ENCODE measurements at regions not wholly inside any gene's neighbourhood (a gene's known extent, or its start where the extent isn't known, plus 50 kb on each side); places are given as distances from the start of the nearest gene placed in this dataset.

DNA sequence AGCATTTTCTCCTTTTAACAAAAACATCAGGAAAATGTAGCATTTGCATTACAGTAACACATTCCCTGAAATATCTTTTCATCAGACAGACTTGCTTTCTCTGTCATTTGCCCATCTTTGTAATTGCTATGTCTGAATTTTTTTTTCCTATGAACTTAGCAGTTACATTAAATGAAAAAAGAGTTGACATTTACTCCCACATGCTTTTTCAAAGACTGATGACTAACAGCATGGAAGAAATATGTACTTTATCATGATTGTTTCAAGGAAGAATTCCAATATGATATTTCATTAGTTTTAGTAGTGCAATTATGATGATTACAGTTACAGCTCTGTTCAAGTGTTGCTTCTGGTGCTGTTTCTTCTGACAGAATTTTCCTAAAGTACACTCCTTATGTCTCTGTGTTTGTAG is 864.5 kb upstream of the MAN1A1 start:
- TF ChIP-seq, protein P1, sequence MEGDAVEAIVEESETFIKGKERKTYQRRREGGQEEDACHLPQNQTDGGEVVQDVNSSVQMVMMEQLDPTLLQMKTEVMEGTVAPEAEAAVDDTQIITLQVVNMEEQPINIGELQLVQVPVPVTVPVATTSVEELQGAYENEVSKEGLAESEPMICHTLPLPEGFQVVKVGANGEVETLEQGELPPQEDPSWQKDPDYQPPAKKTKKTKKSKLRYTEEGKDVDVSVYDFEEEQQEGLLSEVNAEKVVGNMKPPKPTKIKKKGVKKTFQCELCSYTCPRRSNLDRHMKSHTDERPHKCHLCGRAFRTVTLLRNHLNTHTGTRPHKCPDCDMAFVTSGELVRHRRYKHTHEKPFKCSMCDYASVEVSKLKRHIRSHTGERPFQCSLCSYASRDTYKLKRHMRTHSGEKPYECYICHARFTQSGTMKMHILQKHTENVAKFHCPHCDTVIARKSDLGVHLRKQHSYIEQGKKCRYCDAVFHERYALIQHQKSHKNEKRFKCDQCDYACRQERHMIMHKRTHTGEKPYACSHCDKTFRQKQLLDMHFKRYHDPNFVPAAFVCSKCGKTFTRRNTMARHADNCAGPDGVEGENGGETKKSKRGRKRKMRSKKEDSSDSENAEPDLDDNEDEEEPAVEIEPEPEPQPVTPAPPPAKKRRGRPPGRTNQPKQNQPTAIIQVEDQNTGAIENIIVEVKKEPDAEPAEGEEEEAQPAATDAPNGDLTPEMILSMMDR (IDR thresholded peaks at IDR 0.05) = no peak
- no peak for ATAC-seq (ENCODE audit: low read depth)
- CTCF ChIA-PET = no interaction called here

DNA sequence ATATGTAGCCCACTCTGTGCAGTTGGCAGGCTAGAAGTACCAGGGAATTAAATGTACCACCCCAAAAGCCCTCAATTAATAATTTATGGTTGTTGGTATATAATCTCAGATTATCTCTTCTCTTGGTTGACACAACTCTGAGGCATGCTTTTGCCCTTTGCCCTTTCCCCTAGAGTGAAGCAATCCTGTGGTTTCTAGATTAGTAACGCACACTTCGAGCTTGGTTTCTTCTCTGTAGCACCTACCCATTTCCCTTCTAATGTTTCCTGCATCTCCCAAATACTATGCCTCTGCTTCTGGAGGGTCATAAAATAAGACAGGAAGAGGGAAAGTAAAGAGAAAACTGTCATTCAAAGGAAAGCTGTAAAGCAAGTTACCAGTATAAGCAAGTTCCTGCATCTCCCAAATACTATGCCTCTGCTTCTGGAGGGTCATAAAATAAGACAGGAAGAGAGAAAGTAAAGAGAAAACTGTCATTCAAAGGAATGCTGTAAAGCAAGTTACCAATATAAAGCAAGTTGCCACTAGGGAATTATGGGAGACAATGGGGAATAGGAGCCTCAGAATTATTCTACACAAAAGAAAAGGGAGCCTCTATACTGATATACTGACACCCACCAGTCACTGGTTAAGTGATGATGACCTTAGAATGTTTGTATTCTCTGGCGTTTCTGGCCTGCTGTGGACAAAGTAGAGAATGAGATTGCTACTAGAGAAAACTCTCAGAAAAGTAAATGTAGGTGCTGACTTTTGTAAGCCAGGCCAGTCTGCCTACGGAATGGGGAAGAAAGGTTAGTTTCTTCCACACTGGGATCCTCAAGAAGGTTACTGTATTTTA is 862.6 kb upstream of the MAN1A1 start:
- CTCF ChIA-PET = no interaction called here
- DNase-seq (no peak), ATAC-seq (ENCODE audit: low read depth) (no peak)
- Mint-ChIP-seq H3K9me3 (no peaks in the 10 kb centered on the region), H3K27me3 (no peaks in the 10 kb centered on the region), H3K27ac (no peak overlapping the region), H3K36me3 (ENCODE audit: low read depth) (no peaks in the 10 kb centered on the region), H3K4me3 (no peak overlapping the region), H3K4me1 (peaks cover 11% of the 10 kb centered on the region)
- intact Hi-C loops (cut with micrococcal nuclease) = no loop called here
- POLR2A ChIA-PET = no interaction called here
- TF ChIP-seq, protein P1 (IDR thresholded peaks at IDR 0.05) = no peak

More for the DNA sequence above, 864.5 kb upstream of the MAN1A1 start:
- DNase-seq = no peak
- Mint-ChIP-seq H3K27me3 (no peaks in the 10 kb centered on the region), H3K9me3 (no peaks in the 10 kb centered on the region), H3K27ac (no peak overlapping the region), H3K36me3 (ENCODE audit: low read depth) (no peaks in the 10 kb centered on the region), H3K4me1 (peaks cover 11% of the 10 kb centered on the region), H3K4me3 (no peak overlapping the region)
- intact Hi-C loops (cut with micrococcal nuclease) = no loop called here
- POLR2A ChIA-PET = no interaction called here

DNA sequence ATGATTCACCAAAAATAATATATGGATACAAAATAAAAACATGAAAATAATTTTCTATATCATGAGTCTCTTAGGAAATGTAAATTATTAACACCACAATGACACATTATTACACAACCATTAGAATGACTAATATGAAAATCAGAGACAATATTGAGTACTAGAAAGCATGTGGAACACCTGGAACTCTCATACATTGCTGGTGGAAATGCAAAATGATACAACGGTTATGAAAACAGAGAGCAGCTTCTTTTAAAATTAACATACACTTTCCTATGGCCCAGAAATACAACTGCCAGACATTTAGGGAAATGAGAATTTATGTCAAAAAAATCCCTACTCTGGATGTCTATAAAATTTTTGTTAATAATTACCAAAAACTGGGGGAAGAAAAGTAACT is 853.3 kb upstream of the MAN1A1 start:
- Mint-ChIP-seq H3K27ac (no peak overlapping the region), H3K4me3 (no peak overlapping the region), H3K27me3 (no peaks in the 10 kb centered on the region), H3K4me1 (no peaks in the 10 kb centered on the region), H3K36me3 (ENCODE audit: low read depth) (no peaks in the 10 kb centered on the region), H3K9me3 (peaks cover 4% of the 10 kb centered on the region)
- ATAC-seq (ENCODE audit: low read depth) = no peak
- intact Hi-C loops (cut with micrococcal nuclease) = no loop called here
- CTCF ChIA-PET = no interaction called here
- TF ChIP-seq, protein P1 (IDR thresholded peaks at IDR 0.05) = no peak
- POLR2A ChIA-PET = no interaction called here
- no peak for DNase-seq

DNA sequence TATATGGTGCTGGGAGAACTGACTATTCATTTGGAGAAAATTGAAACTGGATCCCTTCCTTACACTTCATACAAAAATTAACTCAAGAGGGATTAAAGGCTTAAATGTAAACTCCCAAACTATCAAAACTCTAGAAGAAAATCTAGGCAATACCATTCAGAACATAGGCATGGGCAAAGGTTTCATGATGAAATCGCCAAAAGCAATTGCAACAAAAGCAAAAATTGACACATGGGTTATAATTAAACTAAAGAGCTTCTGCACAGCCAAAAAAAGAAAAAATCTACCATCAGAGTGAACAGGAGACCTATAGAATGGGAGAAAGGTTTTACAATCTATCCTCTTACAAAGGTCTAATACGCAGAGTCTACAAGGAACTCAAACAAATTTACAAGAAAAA is 851.3 kb upstream of the MAN1A1 start:
- DNase-seq (no peak), ATAC-seq (ENCODE audit: low read depth) (no peak)
- intact Hi-C loops (cut with micrococcal nuclease) = no loop called here
- Mint-ChIP-seq H3K27ac (no peak overlapping the region), H3K36me3 (ENCODE audit: low read depth) (no peaks in the 10 kb centered on the region), H3K9me3 (no peaks in the 10 kb centered on the region), H3K4me3 (no peak overlapping the region), H3K27me3 (no peaks in the 10 kb centered on the region), H3K4me1 (no peaks in the 10 kb centered on the region)
- TF ChIP-seq, protein P1 (IDR thresholded peaks at IDR 0.05) = no peak
- CTCF ChIA-PET = no interaction called here
- POLR2A ChIA-PET = no interaction called here

DNA sequence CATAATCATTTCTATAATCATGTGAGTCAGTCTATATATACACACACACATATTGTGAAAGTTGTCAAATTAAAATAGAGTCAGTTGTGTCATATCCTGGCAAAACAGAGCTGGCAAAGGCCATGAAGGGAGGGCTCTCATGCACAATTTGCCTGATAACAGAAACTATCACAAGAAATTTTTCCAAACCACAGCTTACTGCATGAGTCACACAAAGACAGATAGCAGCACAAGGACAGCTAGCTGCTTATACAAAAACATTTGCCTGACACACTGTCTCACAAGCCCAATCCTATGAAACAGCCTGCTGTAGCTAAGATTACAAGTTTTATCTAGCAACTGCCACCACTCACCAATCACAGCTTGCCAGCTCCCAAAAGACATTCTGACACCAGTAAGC is 848.5 kb upstream of the MAN1A1 start:
- H3K36me3 Mint-ChIP-seq (ENCODE audit: low read depth) = no peaks in the 10 kb centered on the region
- H3K27ac Mint-ChIP-seq = no peak overlapping the region
- H3K4me1 Mint-ChIP-seq = peaks cover 2% of the 10 kb centered on the region
- TF ChIP-seq, protein P1 (IDR thresholded peaks at IDR 0.05) = no peak
- ChIA-PET POLR2A (no interaction called here), CTCF (no interaction called here)
- ATAC-seq (ENCODE audit: low read depth) (no peak), DNase-seq (no peak)
- H3K4me3 Mint-ChIP-seq = no peak overlapping the region
- H3K27me3 Mint-ChIP-seq = no peaks in the 10 kb centered on the region
- no peaks in the 10 kb centered on the region for H3K9me3 Mint-ChIP-seq
- intact Hi-C loops (cut with micrococcal nuclease) = no loop called here
